Fibroblast of pulmonary artery (primary cell): ENCODE measurements at regions not wholly inside any gene's neighbourhood (a gene's known extent, or its start where the extent isn't known, plus 50 kb on each side); places are given as distances from the start of the nearest gene placed in this dataset.

Experiments
- DNase-seq: peaks from one replicate; pipeline ENCODE4 v3.0.0-alpha.2; 2010; ENCODE audit warnings: low read depth
- H3K4me3 ChIP-seq: replicated peaks from 2 replicates; pipeline ENCODE4 v1.5.1; 2011; ENCODE audit warnings: low read depth, mild to moderate bottlenecking, control low read depth, low read length, moderate library complexity
- TF ChIP-seq, protein P1 (sequence below): IDR thresholded peaks from 2 replicates; pipeline ENCODE4 v1.5.1; 2011; ENCODE audit warnings: mild to moderate bottlenecking, control low read depth, low read length, inconsistent platforms; ENCODE audit errors: missing control alignments

- DNase-seq = no peak
- no peak overlapping the region for H3K4me3 ChIP-seq
- TF ChIP-seq, protein P1, sequence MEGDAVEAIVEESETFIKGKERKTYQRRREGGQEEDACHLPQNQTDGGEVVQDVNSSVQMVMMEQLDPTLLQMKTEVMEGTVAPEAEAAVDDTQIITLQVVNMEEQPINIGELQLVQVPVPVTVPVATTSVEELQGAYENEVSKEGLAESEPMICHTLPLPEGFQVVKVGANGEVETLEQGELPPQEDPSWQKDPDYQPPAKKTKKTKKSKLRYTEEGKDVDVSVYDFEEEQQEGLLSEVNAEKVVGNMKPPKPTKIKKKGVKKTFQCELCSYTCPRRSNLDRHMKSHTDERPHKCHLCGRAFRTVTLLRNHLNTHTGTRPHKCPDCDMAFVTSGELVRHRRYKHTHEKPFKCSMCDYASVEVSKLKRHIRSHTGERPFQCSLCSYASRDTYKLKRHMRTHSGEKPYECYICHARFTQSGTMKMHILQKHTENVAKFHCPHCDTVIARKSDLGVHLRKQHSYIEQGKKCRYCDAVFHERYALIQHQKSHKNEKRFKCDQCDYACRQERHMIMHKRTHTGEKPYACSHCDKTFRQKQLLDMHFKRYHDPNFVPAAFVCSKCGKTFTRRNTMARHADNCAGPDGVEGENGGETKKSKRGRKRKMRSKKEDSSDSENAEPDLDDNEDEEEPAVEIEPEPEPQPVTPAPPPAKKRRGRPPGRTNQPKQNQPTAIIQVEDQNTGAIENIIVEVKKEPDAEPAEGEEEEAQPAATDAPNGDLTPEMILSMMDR = no peak
These were observed 134.1 kb upstream of the PLEKHG7 start for GRCh38 chr12:92568691-92569090.

- TF ChIP-seq, protein P1 = no peak
- DNase-seq = no peak
- no peak overlapping the region for H3K4me3 ChIP-seq
These were observed 136.3 kb upstream of the PLEKHG7 start for GRCh38 chr12:92566448-92567019.

GRCh38 chr12:92563819-92564218, 139.0 kb upstream of the PLEKHG7 start:
- DNase-seq = no peak
- TF ChIP-seq, protein P1 = no peak
- no peak overlapping the region for H3K4me3 ChIP-seq

GRCh38 chr12:92562063-92562734, 140.6 kb upstream of the PLEKHG7 start:
- DNase-seq = no peak
- TF ChIP-seq, protein P1 = no peak
- H3K4me3 ChIP-seq = no peak overlapping the region

GRCh38 chr12:92561543-92561899, 141.3 kb upstream of the PLEKHG7 start:
- H3K4me3 ChIP-seq = no peak overlapping the region
- DNase-seq = peak; percentile 92
- TF ChIP-seq, protein P1 = no peak

DNA sequence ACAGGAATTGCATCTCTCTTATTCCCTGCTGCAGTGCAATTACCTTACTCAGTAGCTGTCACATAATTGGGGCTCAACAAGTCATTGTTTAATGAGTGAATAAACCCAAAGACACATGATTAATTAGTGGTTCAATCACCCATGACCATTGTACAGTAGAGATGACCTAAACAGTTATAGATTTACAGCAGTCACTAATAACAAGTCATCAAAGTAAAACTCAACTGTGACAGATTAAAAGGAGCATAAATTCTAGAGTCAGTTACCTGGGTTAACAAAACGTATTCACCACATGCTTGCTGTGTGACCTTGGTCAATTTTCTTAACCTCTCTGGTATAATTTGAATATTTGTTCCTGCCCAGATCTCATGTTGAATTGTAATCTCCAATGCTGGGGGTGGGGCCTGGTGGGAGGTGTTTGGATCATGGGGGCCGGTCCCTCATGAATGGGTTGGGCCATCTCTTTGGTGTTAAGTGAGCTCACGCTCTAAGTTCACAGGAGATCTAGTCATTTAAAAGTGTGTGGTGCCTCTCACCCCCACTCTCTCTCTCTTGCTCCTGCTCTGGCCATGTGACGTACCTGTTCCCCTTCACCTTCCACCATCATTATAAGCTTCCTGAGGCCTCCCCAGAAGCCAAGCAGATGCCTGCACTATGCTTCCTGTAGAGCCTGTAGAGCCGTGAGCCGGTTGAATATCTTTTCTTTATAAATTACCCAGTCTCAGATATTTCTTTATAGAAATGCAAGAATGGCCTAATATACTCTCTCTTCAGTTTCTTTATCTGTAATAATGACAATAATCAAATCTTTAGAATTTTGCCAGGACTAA, 141.9 kb upstream of the PLEKHG7 start:
- TF ChIP-seq, protein P1 = no peak
- H3K4me3 ChIP-seq = no peak overlapping the region
- no peak for DNase-seq

- DNase-seq = no peak
- no peak overlapping the region for H3K4me3 ChIP-seq
- TF ChIP-seq, protein P1 = no peak
These were observed 144.0 kb upstream of the PLEKHG7 start for GRCh38 chr12:92558806-92559205.
